Psoas muscle (tissue), 7 donors: ENCODE measurements at regions not wholly inside any gene's neighbourhood (a gene's known extent, or its start where the extent isn't known, plus 50 kb on each side); places are given as distances from the start of the nearest gene placed in this dataset.

ENCODE experiments used
- ATAC-seq, 4 donors: fragments of 200-7000 bp; cut with Tn5 transposase; one replicate each; pipeline ENCODE4 v1.9.1; 2020; ENCODE audit warnings: moderate library complexity in 3 of 4, mild to moderate bottlenecking in 2 of 4
- DNase-seq, 2 donors: peaks; one replicate each; pipeline ENCODE4 v3.0.0-alpha.2; 2020
- H3K27ac ChIP-seq: fragments of 200-600 bp; one replicate; pipeline ENCODE4 v1.8.0; 2022
- H3K27me3 ChIP-seq, 3 donors: fragments of 200-600 bp in 1 of 3; one replicate each; pipeline versions ENCODE4 v1.6.1 to v1.8.0; 2013 to 2022; ENCODE audit warnings: low read length in 2 of 3, mild to moderate bottlenecking in 2 of 3, moderate library complexity in 1 of 3; ENCODE audit not compliant: insufficient read depth in 3 of 3
- H3K36me3 ChIP-seq, 2 donors: fragments of 200-600 bp in 1 of 2; one replicate each; pipeline versions ENCODE4 v1.6.1 to v1.8.0; 2013 to 2022; ENCODE audit warnings: low read depth in 1 of 2, mild to moderate bottlenecking in 1 of 2, moderate library complexity in 1 of 2; ENCODE audit not compliant: insufficient read depth in 1 of 2
- H3K4me1 ChIP-seq: fragments of 200-600 bp; one replicate; pipeline ENCODE4 v1.8.0; 2022
- H3K4me3 ChIP-seq: fragments of 200-600 bp; one replicate; pipeline ENCODE4 v1.8.0; 2022; ENCODE audit warnings: mild to moderate bottlenecking
- H3K9me3 ChIP-seq: fragments of 200-600 bp; one replicate; pipeline ENCODE4 v1.8.0; 2022
- CTCF ChIP-seq: fragments of 200-600 bp; IDR thresholded peaks from one replicate; pipeline ENCODE4 v1.8.0; 2022; ENCODE audit warnings: antibody characterized with exemption
- WGBS, 3 donors: extraction: QIAGEN DNeasy Blood & Tissue Kit; methylation state at CpG; one replicate each; pipeline versions ENCODE4 v1.1.6 to v1.1.7; 2013; 5-methylcytosine and 5-hydroxymethylcytosine counted together
- intact Hi-C, 2 donors: fragments of 100-400 bp; cut with DNase I; formaldehyde crosslinking; loops; one replicate each; pipeline versions ENCODE4 v1.11.0 to v1.14.2; 2022
- donor health status: healthy with polysubstance abuse.
- donor health status: DM: no; HTN: no; CAD: no; lungs with moderate emphysema.
- donor health status: Bipolar disorder and iron deficiency.
- donor health status: healthy.
- donor health status: DM: yes; HTN: yes; CAD: no.
- donor health status: DM: no; HTN: no; CAD: no.
- donor health status: DM: yes; HTN: yes; CAD: no.

- WGBS, 3 donors = 92 to 96% (median 93%) methylated on average over 6 of the region's 6 CpGs
Observed at GRCh38 chr9:23423999-23424398, 402.0 kb downstream of the ELAVL2 start.

DNA sequence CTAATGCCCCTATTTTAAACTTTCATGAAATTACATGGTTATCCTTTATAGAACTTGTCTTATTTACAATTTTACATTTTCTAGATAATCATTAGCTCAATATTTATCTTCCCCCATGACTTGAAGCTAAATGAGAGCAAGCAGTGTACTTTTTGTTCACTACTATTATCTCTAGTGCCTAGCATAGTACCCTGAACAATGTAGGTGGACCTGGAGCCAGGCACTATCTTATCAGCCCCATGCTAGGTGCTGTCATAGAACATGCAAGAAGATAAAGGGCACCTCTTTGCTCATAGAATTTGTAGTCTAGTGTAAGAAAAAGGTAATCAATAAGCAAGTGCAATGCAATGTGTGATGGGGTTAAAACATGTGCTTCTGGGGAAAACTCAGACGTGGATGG, 399.9 kb downstream of the ELAVL2 start:
- no peak for TF ChIP-seq CTCF

More at GRCh38 chr9:23423999-23424398, 402.0 kb downstream of the ELAVL2 start:
- H3K27me3 ChIP-seq = no peaks in the 10 kb centered on the region
- TF ChIP-seq CTCF = no peak
- ATAC-seq (no peak), DNase-seq (no peak)
- H3K4me3 ChIP-seq = no peak overlapping the region
- H3K36me3 ChIP-seq = no peaks in the 10 kb centered on the region
- no peak overlapping the region for H3K27ac ChIP-seq
- intact Hi-C loops = no loop called here
- no peaks in the 10 kb centered on the region for H3K9me3 ChIP-seq
- H3K4me1 ChIP-seq = no peaks in the 10 kb centered on the region

GRCh38 chr9:23431459-23431858, 394.6 kb downstream of the ELAVL2 start:
- H3K9me3 ChIP-seq = peaks cover 3% of the 10 kb centered on the region
- 24 to 52% (median 37%) methylated on average over 5 of the region's 5 CpGs for WGBS, 3 donors
- H3K4me1 ChIP-seq = no peaks in the 10 kb centered on the region
- H3K27ac ChIP-seq = no peak overlapping the region
- no peaks in the 10 kb centered on the region for H3K36me3 ChIP-seq
- H3K4me3 ChIP-seq = no peak overlapping the region
- ATAC-seq (no peak), DNase-seq (no peak)
- H3K27me3 ChIP-seq = no peaks in the 10 kb centered on the region
- intact Hi-C loops = loop anchor here in 1 of 2 donors (10.0 kb wide), 1 partner anchor 47 kb away; no protein-coding TSS in a partner anchor
- TF ChIP-seq CTCF = no peak

More for the DNA sequence above, 399.9 kb downstream of the ELAVL2 start:
- H3K36me3 ChIP-seq = no peaks in the 10 kb centered on the region
- ATAC-seq (no peak), DNase-seq (no peak)
- H3K27ac ChIP-seq = no peak overlapping the region
- H3K4me3 ChIP-seq = no peak overlapping the region
- no peaks in the 10 kb centered on the region for H3K27me3 ChIP-seq
- 96 to 100% (median 96%) methylated on average over 1 of the region's 1 CpG for WGBS, 3 donors
- no peaks in the 10 kb centered on the region for H3K9me3 ChIP-seq
- intact Hi-C loops = no loop called here
- H3K4me1 ChIP-seq = no peaks in the 10 kb centered on the region

- H3K27ac ChIP-seq = no peak overlapping the region
- H3K4me3 ChIP-seq = no peak overlapping the region
- intact Hi-C loops = loop anchor here in 1 of 2 donors (10.0 kb wide), 1 partner anchor 50 kb away; no protein-coding TSS in a partner anchor
- no peak for TF ChIP-seq CTCF
- no peak for DNase-seq
- no peaks in the 10 kb centered on the region for H3K27me3 ChIP-seq
- WGBS, 3 donors = 83 to 90% (median 88%) methylated on average over 4 of the region's 4 CpGs
- no peaks in the 10 kb centered on the region for H3K36me3 ChIP-seq
- ATAC-seq = no peak
- no peaks in the 10 kb centered on the region for H3K4me1 ChIP-seq
- peaks cover 3% of the 10 kb centered on the region for H3K9me3 ChIP-seq
Observed at GRCh38 chr9:23434654-23435053, 391.4 kb downstream of the ELAVL2 start.

- H3K36me3 ChIP-seq = no peaks in the 10 kb centered on the region
- no peaks in the 10 kb centered on the region for H3K9me3 ChIP-seq
- H3K4me1 ChIP-seq = no peaks in the 10 kb centered on the region
- no peaks in the 10 kb centered on the region for H3K27me3 ChIP-seq
- H3K4me3 ChIP-seq = no peak overlapping the region
- DNase-seq = no peak
- intact Hi-C loops = loop anchor here in 1 of 2 donors (10.0 kb wide), 1 partner anchor 54 kb away; no protein-coding TSS in a partner anchor
- no peak overlapping the region for H3K27ac ChIP-seq
- 90 to 91% (median 90%) methylated on average over 9 of the region's 9 CpGs for WGBS, 3 donors
- TF ChIP-seq CTCF = no peak
- ATAC-seq = no peak
Observed at GRCh38 chr9:23438299-23438907, 387.6 kb downstream of the ELAVL2 start.
